ENCODE measurements at regions not wholly inside any gene's neighbourhood (a gene's known extent, or its start where the extent isn't known, plus 50 kb on each side); places are given as distances from the start of the nearest gene placed in this dataset.

DNA sequence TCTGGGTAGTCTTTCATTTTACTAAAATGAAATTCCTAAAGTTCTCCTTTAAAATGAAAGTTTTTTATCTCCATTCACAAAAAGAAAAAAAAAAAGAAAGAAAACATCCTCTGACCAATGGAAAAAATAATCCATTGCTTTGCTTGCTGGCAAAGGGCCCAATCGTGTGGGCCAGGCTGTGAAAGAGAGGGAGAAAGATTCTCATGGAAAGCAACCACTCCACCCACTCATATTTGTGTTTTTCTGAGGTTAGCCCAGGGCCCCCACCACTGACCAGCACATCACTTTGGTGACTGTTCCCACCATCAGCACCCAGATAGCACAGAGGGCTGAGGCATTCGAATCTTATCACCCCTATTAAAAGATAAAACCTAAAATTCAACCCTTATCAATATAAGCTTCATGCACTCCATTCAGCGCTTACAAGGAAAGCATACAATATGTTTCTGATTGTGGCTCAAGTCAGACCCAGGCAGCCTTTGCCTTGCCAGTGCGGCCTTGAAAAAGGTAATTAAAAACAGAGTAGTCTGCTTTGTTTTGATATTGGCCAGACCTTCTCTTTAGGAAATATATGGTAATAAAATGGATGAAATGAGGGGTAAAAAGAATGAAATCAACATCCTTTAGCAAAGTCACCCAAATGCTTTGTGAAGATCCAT, 192.8 kb downstream of the ETS1 start:
- Histone ChIP-seq H3K9me3 (no peaks in the 10 kb centered on the region), H3K4me3 (no peak overlapping the region), H3K36me3 (replicated peaks in 1 of 2; ENCODE audit: insufficient read depth in 1 of 2, low read depth in 2 of 2) (no peaks in the 10 kb centered on the region), H3K27ac (no peak overlapping the region), H3K4me1 (peaks cover 7% of the 10 kb centered on the region), H3K27me3 (no peaks in the 10 kb centered on the region)
- 55 to 63% methylated on average over 4 of the region's 4 CpGs for WGBS, 2 donors
- no peak for DNase-seq
- ATAC-seq, result no peak
- intact Hi-C loops (cut with DNase I), result no loop called here
- no peak for TF ChIP-seq POLR2A (IDR thresholded peaks at IDR 0.05)
- TF ChIP-seq, protein P1, sequence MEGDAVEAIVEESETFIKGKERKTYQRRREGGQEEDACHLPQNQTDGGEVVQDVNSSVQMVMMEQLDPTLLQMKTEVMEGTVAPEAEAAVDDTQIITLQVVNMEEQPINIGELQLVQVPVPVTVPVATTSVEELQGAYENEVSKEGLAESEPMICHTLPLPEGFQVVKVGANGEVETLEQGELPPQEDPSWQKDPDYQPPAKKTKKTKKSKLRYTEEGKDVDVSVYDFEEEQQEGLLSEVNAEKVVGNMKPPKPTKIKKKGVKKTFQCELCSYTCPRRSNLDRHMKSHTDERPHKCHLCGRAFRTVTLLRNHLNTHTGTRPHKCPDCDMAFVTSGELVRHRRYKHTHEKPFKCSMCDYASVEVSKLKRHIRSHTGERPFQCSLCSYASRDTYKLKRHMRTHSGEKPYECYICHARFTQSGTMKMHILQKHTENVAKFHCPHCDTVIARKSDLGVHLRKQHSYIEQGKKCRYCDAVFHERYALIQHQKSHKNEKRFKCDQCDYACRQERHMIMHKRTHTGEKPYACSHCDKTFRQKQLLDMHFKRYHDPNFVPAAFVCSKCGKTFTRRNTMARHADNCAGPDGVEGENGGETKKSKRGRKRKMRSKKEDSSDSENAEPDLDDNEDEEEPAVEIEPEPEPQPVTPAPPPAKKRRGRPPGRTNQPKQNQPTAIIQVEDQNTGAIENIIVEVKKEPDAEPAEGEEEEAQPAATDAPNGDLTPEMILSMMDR (IDR thresholded peaks at IDR 0.05), result no peak

DNA sequence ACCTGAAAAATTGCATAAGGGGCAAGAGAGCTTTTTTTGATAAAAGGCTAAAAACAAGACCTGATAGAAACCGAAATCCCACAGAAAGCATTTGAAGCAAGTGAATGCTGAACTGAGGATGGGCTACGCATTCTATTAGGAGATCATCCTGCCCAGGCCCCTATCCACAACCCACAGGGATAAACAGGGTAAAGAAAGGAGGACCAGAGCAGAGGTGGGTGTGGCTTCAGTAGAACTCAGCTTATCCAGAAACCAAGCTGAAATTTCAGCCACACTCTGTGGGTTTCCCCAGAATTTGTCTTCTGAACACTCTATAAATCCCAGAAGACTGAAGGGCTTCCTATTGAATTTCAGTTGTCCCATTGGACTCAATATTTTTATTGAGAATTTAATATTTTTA, 195.1 kb downstream of the ETS1 start:
- 65 to 66% methylated on average over 2 of the region's 2 CpGs for WGBS, 2 donors
- intact Hi-C loops (cut with DNase I), result no loop called here
- Histone ChIP-seq H3K4me3 (no peak overlapping the region), H3K27me3 (no peaks in the 10 kb centered on the region), H3K27ac (no peak overlapping the region), H3K4me1 (peaks cover 7% of the 10 kb centered on the region), H3K36me3 (replicated peaks in 1 of 2; ENCODE audit: insufficient read depth in 1 of 2, low read depth in 2 of 2) (no peaks in the 10 kb centered on the region), H3K9me3 (no peaks in the 10 kb centered on the region)
- ATAC-seq, result no peak
- TF ChIP-seq POLR2A (IDR thresholded peaks at IDR 0.05), result no peak
- TF ChIP-seq, protein P1 (IDR thresholded peaks at IDR 0.05), result no peak
- no peak for DNase-seq

DNA sequence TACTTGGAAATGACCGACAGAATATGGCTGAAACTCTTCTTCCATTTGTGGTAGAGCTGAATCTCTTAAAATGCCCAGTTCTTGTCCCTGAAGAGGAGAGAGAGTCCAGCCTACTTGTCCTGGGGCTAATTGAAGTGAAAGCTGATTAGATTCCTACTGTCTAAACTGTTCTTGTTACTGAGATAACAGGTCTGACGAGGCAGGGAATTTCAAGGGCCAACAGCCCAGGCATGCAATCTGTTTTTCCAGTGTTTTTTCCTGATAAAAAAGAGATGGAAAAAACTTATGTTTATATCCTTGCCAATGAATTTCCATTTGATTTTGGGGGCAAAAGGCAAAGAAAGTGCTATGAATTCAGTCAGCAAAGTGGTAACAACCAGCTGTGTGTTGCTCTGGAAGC, 195.5 kb downstream of the ETS1 start:
- TF ChIP-seq, protein P1 (IDR thresholded peaks at IDR 0.05), result no peak
- TF ChIP-seq POLR2A (IDR thresholded peaks at IDR 0.05), result no peak
- Histone ChIP-seq H3K27ac (no peak overlapping the region), H3K36me3 (replicated peaks in 1 of 2; ENCODE audit: insufficient read depth in 1 of 2, low read depth in 2 of 2) (no peaks in the 10 kb centered on the region), H3K4me3 (no peak overlapping the region), H3K4me1 (peaks cover 7% of the 10 kb centered on the region), H3K27me3 (no peaks in the 10 kb centered on the region), H3K9me3 (no peaks in the 10 kb centered on the region)
- intact Hi-C loops (cut with DNase I), result no loop called here
- no peak for DNase-seq
- 56 to 62% methylated on average over 2 of the region's 2 CpGs for WGBS, 2 donors
- no peak for ATAC-seq

DNA sequence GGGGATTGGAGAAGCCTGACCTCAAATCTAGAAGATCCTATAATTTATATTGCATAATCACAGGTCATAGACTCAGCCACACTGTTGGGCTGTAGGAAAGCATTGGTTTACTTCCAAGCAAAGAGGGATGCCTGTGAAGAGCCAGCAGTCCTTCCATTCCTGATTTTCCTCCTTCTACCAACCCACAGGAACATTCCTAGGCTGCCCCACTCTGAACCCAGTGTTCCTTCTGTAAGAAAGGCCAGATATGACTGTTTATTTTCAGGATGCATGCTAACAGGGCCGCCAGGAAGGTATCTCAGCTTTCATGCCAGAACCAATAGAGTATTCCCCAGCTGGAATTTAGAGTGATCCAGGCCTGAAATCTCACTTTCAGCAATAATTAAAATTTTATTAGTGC, 197.1 kb downstream of the ETS1 start:
- WGBS, 2 donors, result 65 to 70% methylated on average over 1 of the region's 1 CpG
- H3K4me3 ChIP-seq, result no peak overlapping the region
- no peaks in the 10 kb centered on the region for H3K9me3 ChIP-seq
- peaks cover 7% of the 10 kb centered on the region for H3K4me1 ChIP-seq
- H3K27ac ChIP-seq, result no peak overlapping the region
- intact Hi-C loops (cut with DNase I), result no loop called here
- ATAC-seq (no peak), DNase-seq (no peak)
- no peaks in the 10 kb centered on the region for H3K36me3 ChIP-seq (replicated peaks in 1 of 2; ENCODE audit: insufficient read depth in 1 of 2, low read depth in 2 of 2)
- TF ChIP-seq POLR2A (IDR thresholded peaks at IDR 0.05), result no peak
- TF ChIP-seq, protein P1 (IDR thresholded peaks at IDR 0.05), result no peak
- H3K27me3 ChIP-seq, result no peaks in the 10 kb centered on the region

DNA sequence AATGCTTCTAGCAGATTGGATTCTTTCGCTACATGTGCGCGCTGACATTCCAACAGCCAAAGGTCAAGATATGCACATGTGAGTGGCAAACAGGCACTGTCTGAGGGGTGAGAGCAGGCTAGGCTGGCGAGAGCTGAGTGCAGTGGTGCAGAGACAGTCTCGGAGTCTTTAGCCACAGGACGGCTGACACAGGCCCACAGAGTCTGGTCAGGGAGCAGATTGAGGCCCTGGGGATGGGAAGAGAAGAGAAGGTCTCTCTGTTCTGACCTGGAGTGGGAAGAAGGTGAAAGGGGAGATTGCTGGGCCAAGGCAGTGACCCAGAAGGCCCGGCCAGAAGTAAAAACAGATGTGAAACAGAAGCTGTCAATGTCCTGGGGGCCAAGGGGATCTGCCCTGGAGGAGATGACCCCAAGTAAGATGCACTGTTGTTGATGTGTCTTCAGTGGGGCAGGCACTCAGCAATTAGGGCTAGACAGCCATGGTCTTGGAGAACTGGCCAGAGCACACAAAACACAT, 197.8 kb downstream of the ETS1 start:
- no peak overlapping the region for H3K4me3 ChIP-seq

More for the DNA sequence above, 197.8 kb downstream of the ETS1 start:
- no peaks in the 10 kb centered on the region for H3K36me3 ChIP-seq (replicated peaks in 1 of 2; ENCODE audit: insufficient read depth in 1 of 2, low read depth in 2 of 2)
- no peaks in the 10 kb centered on the region for H3K9me3 ChIP-seq
- no peaks in the 10 kb centered on the region for H3K27me3 ChIP-seq
- ATAC-seq (no peak), DNase-seq (no peak)
- H3K4me1 ChIP-seq, result peaks cover 7% of the 10 kb centered on the region
- no peak overlapping the region for H3K27ac ChIP-seq
- intact Hi-C loops (cut with DNase I), result no loop called here
- no peak for TF ChIP-seq POLR2A (IDR thresholded peaks at IDR 0.05)
- TF ChIP-seq, protein P1 (IDR thresholded peaks at IDR 0.05), result no peak
- WGBS, 2 donors, result 83 to 93% methylated on average over 7 of the region's 7 CpGs

Data from body of pancreas (tissue), 4 donors.